22Rv1 (cell line): ENCODE measurements at regions not wholly inside any gene's neighbourhood (a gene's known extent, or its start where the extent isn't known, plus 50 kb on each side); places are given as distances from the start of the nearest gene placed in this dataset.
A peak's percentile ranks its signal among the peaks of the same experiment; 100 is the strongest.

Source experiments
- H3K27ac ChIP-seq: fragments of 450-650 bp; 2 replicates; pipeline ENCODE4 v1.5.1; 2017
- CTCF ChIP-seq: fragments of 450-650 bp; IDR thresholded peaks from 2 replicates; pipeline ENCODE4 v1.5.1; 2017; ENCODE audit warnings: mild to moderate bottlenecking
- ZFX ChIP-seq: fragments of 450-650 bp; IDR thresholded peaks from 2 replicates; pipeline ENCODE4 v1.6.1; 2017; ENCODE audit warnings: antibody characterized with exemption, borderline replicate concordance

GRCh38 chr13:105202354-105202753 lies 1333.1 kb downstream of the EFNB2 start:
- TF ChIP-seq ZFX (no peak), CTCF (peak; percentile 53)
- H3K27ac ChIP-seq, result no peak overlapping the region

GRCh38 chr13:105201351-105201750 lies 1334.1 kb downstream of the EFNB2 start:
- H3K27ac ChIP-seq, result no peak overlapping the region

GRCh38 chr13:105200181-105200580 lies 1335.3 kb downstream of the EFNB2 start:
- TF ChIP-seq CTCF (no peak), ZFX (no peak)
- H3K27ac ChIP-seq, result no peak overlapping the region

More at GRCh38 chr13:105201351-105201750, 1334.1 kb downstream of the EFNB2 start:
- no peak for TF ChIP-seq CTCF

GRCh38 chr13:105196052-105196451 lies 1339.4 kb downstream of the EFNB2 start:
- TF ChIP-seq ZFX, result no peak
- no peak for TF ChIP-seq CTCF
- H3K27ac ChIP-seq, result no peak overlapping the region

GRCh38 chr13:105193026-105193425 lies 1342.4 kb downstream of the EFNB2 start:
- H3K27ac ChIP-seq, result no peak overlapping the region

GRCh38 chr13:105184201-105184600 lies 1351.3 kb downstream of the EFNB2 start:
- no peak for TF ChIP-seq ZFX
- TF ChIP-seq CTCF, result no peak

More at GRCh38 chr13:105193026-105193425, 1342.4 kb downstream of the EFNB2 start:
- TF ChIP-seq ZFX, result no peak

GRCh38 chr13:105177265-105177900 lies 1358.1 kb downstream of the EFNB2 start:
- TF ChIP-seq ZFX (no peak), CTCF (no peak)
- no peak overlapping the region for H3K27ac ChIP-seq

More at GRCh38 chr13:105184201-105184600, 1351.3 kb downstream of the EFNB2 start:
- no peak overlapping the region for H3K27ac ChIP-seq

GRCh38 chr13:105170438-105170837 lies 1365.0 kb downstream of the EFNB2 start:
- no peak for TF ChIP-seq ZFX
- TF ChIP-seq CTCF, result no peak
- H3K27ac ChIP-seq, result no peak overlapping the region
